Duodenal mucosa (tissue), 2 donors: ENCODE measurements at regions not wholly inside any gene's neighbourhood (a gene's known extent, or its start where the extent isn't known, plus 50 kb on each side); places are given as distances from the start of the nearest gene placed in this dataset.

ENCODE experiments used
- H3K27ac ChIP-seq: one replicate; pipeline ENCODE4 v1.7.0; 2013; ENCODE audit warnings: low read depth, low read length
- H3K27me3 ChIP-seq, 2 donors: one replicate each; pipeline ENCODE4 v1.7.0; 2013; ENCODE audit warnings: low read length in 2 of 2, control low read depth in 1 of 2; ENCODE audit not compliant: insufficient read depth in 2 of 2, control insufficient read depth in 1 of 2
- H3K36me3 ChIP-seq, 2 donors: one replicate each; pipeline ENCODE4 v1.7.0; 2013; ENCODE audit warnings: low read length in 2 of 2, control low read depth in 1 of 2; ENCODE audit not compliant: insufficient read depth in 2 of 2, control insufficient read depth in 1 of 2
- H3K4me1 ChIP-seq, 2 donors: one replicate each; pipeline ENCODE4 v1.7.0; 2013; ENCODE audit warnings: low read length in 2 of 2, control low read depth in 1 of 2; ENCODE audit not compliant: insufficient read depth in 2 of 2, control insufficient read depth in 1 of 2
- H3K4me3 ChIP-seq, 2 donors: one replicate each; pipeline ENCODE4 v1.7.0; 2013; ENCODE audit warnings: low read length in 2 of 2, low read depth in 1 of 2
- H3K9ac ChIP-seq, 2 donors: one replicate each; pipeline ENCODE4 v1.7.0; 2013; ENCODE audit warnings: low read length in 2 of 2, low read depth in 1 of 2
- H3K9me3 ChIP-seq, 2 donors: one replicate each; pipeline ENCODE4 v1.7.0; 2013; ENCODE audit warnings: low read length in 2 of 2, control low read depth in 1 of 2; ENCODE audit not compliant: control insufficient read depth in 1 of 2

- Histone ChIP-seq H3K27me3 (no peaks in the 10 kb centered on the region), H3K9me3 (no peaks in the 10 kb centered on the region), H3K36me3 (no peaks in the 10 kb centered on the region), H3K9ac (no peak overlapping the region), H3K4me1 (peaks cover 9 to 11% of the 10 kb centered on the region in 2 donors), H3K4me3 (no peak overlapping the region), H3K27ac (no peak overlapping the region)
Measured at GRCh38 chr17:56735842-56736241, 97.9 kb downstream of the C17orf67 start.

GRCh38 chr17:56737421-56738161 is 96.1 kb downstream of the C17orf67 start:
- no peaks in the 10 kb centered on the region for H3K9me3 ChIP-seq
- no peak overlapping the region for H3K4me3 ChIP-seq
- H3K36me3 ChIP-seq, result no peaks in the 10 kb centered on the region
- peaks cover 9 to 11% of the 10 kb centered on the region in 2 donors for H3K4me1 ChIP-seq
- H3K27ac ChIP-seq, result no peak overlapping the region
- H3K27me3 ChIP-seq, result no peaks in the 10 kb centered on the region
- H3K9ac ChIP-seq, result no peak overlapping the region

DNA sequence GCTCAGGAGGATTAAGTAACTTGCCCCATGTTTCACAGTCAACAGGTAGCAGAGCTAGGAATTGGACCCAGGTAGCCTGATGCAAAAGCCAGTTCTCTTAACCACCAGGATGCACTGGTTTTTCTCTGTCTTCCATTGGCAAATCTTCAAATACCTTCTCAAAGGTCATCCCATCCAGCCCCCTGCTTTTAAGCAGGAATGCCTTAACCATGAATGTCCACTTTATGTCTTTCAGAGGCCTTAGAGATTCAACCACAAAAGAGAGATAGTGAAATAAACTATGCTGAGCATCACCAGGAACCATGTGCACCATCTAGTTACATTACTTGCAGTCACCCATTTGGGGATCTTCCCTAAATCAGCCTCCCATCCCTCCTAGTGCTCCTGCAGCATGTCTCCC is 94.3 kb downstream of the C17orf67 start:
- Histone ChIP-seq H3K9ac (no peak overlapping the region), H3K9me3 (peaks cover 0 to 3% of the 10 kb centered on the region in 2 donors), H3K4me1 (peaks cover 9 to 11% of the 10 kb centered on the region in 2 donors), H3K36me3 (no peaks in the 10 kb centered on the region), H3K4me3 (no peak overlapping the region), H3K27ac (no peak overlapping the region), H3K27me3 (no peaks in the 10 kb centered on the region)

- Histone ChIP-seq H3K9me3 (peaks cover 0 to 3% of the 10 kb centered on the region in 2 donors), H3K4me3 (no peak overlapping the region), H3K9ac (no peak overlapping the region), H3K27ac (no peak overlapping the region), H3K27me3 (no peaks in the 10 kb centered on the region), H3K4me1 (peaks cover 9 to 11% of the 10 kb centered on the region in 2 donors), H3K36me3 (no peaks in the 10 kb centered on the region)
Measured at GRCh38 chr17:56739776-56740175, 93.9 kb downstream of the C17orf67 start.

- Histone ChIP-seq H3K9me3 (peaks cover 0 to 3% of the 10 kb centered on the region in 2 donors), H3K27me3 (no peaks in the 10 kb centered on the region), H3K4me1 (peaks cover 9 to 11% of the 10 kb centered on the region in 2 donors), H3K4me3 (no peak overlapping the region), H3K36me3 (no peaks in the 10 kb centered on the region), H3K27ac (no peak overlapping the region), H3K9ac (no peak overlapping the region)
Measured at GRCh38 chr17:56740481-56740880, 93.2 kb downstream of the C17orf67 start.
